GM12878 (cell line): ENCODE measurements at regions not wholly inside any gene's neighbourhood (a gene's known extent, or its start where the extent isn't known, plus 50 kb on each side); places are given as distances from the start of the nearest gene placed in this dataset.

Experiments used
- ATAC-seq: fragments of 200-7000 bp; cut with Tn5 transposase; 3 replicates; pipeline ENCODE4 v1.9.1; 2020; ENCODE audit warnings: mild to moderate bottlenecking, moderate library complexity
- BruUV-seq: library from RNA; stranded (reverse); fragments of 400-500 nt; replicated peaks from 2 replicates; lab custom pipeline; 2021; lab: Mats Ljungman, UMichigan
- CTCF ChIA-PET: fragments of 300-600 bp; sonication (Branson Sonifier 250); formaldehyde crosslinking; extraction: SDS; loops from one replicate; lab custom pipeline; 2021; ENCODE audit warnings: inconsistent platforms; lab: Yijun Ruan, JAX
- POLR2A ChIA-PET: fragments of 350-600 bp; formaldehyde crosslinking; extraction: SDS; loops from one replicate; lab custom pipeline; 2021; ENCODE audit warnings: inconsistent platforms; lab: Charles Lee
- RAD21 ChIA-PET: fragments of 300-600 bp; sonication (Branson Sonifier 250); formaldehyde crosslinking; loops from one replicate; lab custom pipeline; 2023; ENCODE audit warnings: antibody characterized with exemption; ENCODE audit not compliant: unreplicated experiment; lab: Charles Lee
- SMC1A ChIA-PET: fragments of 300-600 bp; sonication (Branson Sonifier 250); formaldehyde crosslinking; loops from one replicate; lab custom pipeline; 2023; ENCODE audit not compliant: unreplicated experiment, uncharacterized antibody; lab: Charles Lee
- DNase-seq: peaks from one replicate; pipeline ENCODE4 v3.0.0-alpha.2; 2011; ENCODE audit warnings: low read depth, low spot score
- FAIRE-seq: peaks from 3 replicates; lab custom pipeline; 2011; peaks lifted over from hg19 to GRCh38; lab: Jason Lieb, UNC
- H2AFZ ChIP-seq: 2 replicates; pipeline ENCODE4 v1.6.0; 2011; ENCODE audit warnings: low read depth, low read length, control low read depth; ENCODE audit not compliant: control insufficient read depth
- H3K27ac ChIP-seq: 2 replicates; pipeline ENCODE4 v1.5.1; 2011; ENCODE audit warnings: control low read depth; ENCODE audit not compliant: control insufficient read depth, insufficient read depth
- H3K27me3 ChIP-seq, 2 experiments: replicated peaks in 1 of 2; 2 replicates each; pipeline versions ENCODE4 v1.6.0 to v1.6.1; 2011; ENCODE audit warnings: low read length in 1 of 2; ENCODE audit not compliant: control insufficient read depth in 2 of 2, insufficient read depth in 2 of 2
- H3K36me3 ChIP-seq, 2 experiments: 2 replicates each; pipeline ENCODE4 v1.5.1; 2011; ENCODE audit warnings: low read length in 1 of 2; ENCODE audit not compliant: control insufficient read depth in 2 of 2, insufficient read depth in 2 of 2
- H3K4me1 ChIP-seq: 2 replicates; pipeline ENCODE4 v1.6.1; 2011; ENCODE audit warnings: mild to moderate bottlenecking, low read length, moderate library complexity, mixed read lengths; ENCODE audit not compliant: control insufficient read depth, insufficient read depth
- H3K4me2 ChIP-seq: 2 replicates; pipeline ENCODE4 v1.6.0; 2011; ENCODE audit warnings: control low read depth; ENCODE audit not compliant: control insufficient read depth, insufficient read depth
- H3K4me3 ChIP-seq: fragments of 200-600 bp; sonication (generic); 2 replicates; pipeline ENCODE4 v1.5.1; 2016
- H3K79me2 ChIP-seq: 2 replicates; pipeline ENCODE4 v1.6.0; 2011; ENCODE audit warnings: low read length; ENCODE audit not compliant: control insufficient read depth, insufficient read depth
- H3K9ac ChIP-seq: 2 replicates; pipeline ENCODE4 v1.8.0; 2011; ENCODE audit warnings: low read length, control low read depth, mixed read lengths; ENCODE audit not compliant: control insufficient read depth, insufficient read depth
- H3K9me3 ChIP-seq: replicated peaks from 3 replicates; pipeline ENCODE4 v1.5.1; 2011; ENCODE audit warnings: mild to moderate bottlenecking, low read length; ENCODE audit not compliant: control insufficient read depth, insufficient read depth
- H4K20me1 ChIP-seq: 2 replicates; pipeline ENCODE4 v1.6.0; 2011; ENCODE audit not compliant: control insufficient read depth, insufficient read depth
- ATF7 ChIP-seq: fragments of 450-650 bp; IDR thresholded peaks from 2 replicates; pipeline ENCODE4 v1.6.1; 2016; ENCODE audit warnings: low read depth, mild to moderate bottlenecking
- BCL11A ChIP-seq: IDR thresholded peaks from 2 replicates; pipeline ENCODE4 v1.6.1; 2011; ENCODE audit warnings: low read depth, low read length
- BCLAF1 ChIP-seq: fragments of 450-650 bp; IDR thresholded peaks from 2 replicates; pipeline ENCODE4 v1.6.1; 2017; ENCODE audit warnings: antibody characterized with exemption, mild to moderate bottlenecking, moderate library complexity
- BMI1 ChIP-seq: fragments of 450-650 bp; IDR thresholded peaks from 2 replicates; pipeline ENCODE4 v1.6.1; 2016; ENCODE audit warnings: mild to moderate bottlenecking, moderate library complexity, borderline replicate concordance
- CBX5 ChIP-seq: sonication (generic); IDR thresholded peaks from 2 replicates; pipeline ENCODE4 v1.6.1; 2016; ENCODE audit warnings: low read depth, moderate library complexity, mild to moderate bottlenecking, inconsistent platforms
- CHD1 ChIP-seq: IDR thresholded peaks from 2 replicates; pipeline ENCODE4 v1.6.1; 2012; ENCODE audit warnings: low read depth, low read length, improper control_type of control experiment
- EP300 ChIP-seq, 2 experiments: fragments of 150-350 bp in 1 of 2; IDR thresholded peaks; 2 replicates each; pipeline ENCODE4 v1.6.1; 2011 to 2012; ENCODE audit warnings: low read depth in 2 of 2, low read length in 2 of 2, borderline replicate concordance in 1 of 2, improper control_type of control experiment in 1 of 2, inconsistent platforms in 1 of 2; ENCODE audit not compliant: control insufficient read depth in 1 of 2
- ETV6 ChIP-seq, 2 experiments: fragments of 450-650 bp in 1 of 2; IDR thresholded peaks in 1 of 2; conservative IDR thresholded peaks in 1 of 2; 2 replicates each; pipeline ENCODE4 v1.6.1; 2014; ENCODE audit warnings: antibody characterized with exemption in 1 of 2, borderline replicate concordance in 1 of 2, low read depth in 1 of 2, mild to moderate bottlenecking in 1 of 2, moderate library complexity in 1 of 2
- GABPA ChIP-seq: IDR thresholded peaks from 2 replicates; pipeline ENCODE4 v1.6.1; 2014; ENCODE audit warnings: antibody characterized with exemption, low read depth, mild to moderate bottlenecking, inconsistent platforms
- GATAD2B ChIP-seq: fragments of 450-650 bp; conservative IDR thresholded peaks from 2 replicates; pipeline ENCODE4 v1.6.1; 2017; ENCODE audit warnings: low read depth, mild to moderate bottlenecking, moderate library complexity
- IKZF1 ChIP-seq: fragments of 450-650 bp; conservative IDR thresholded peaks from 2 replicates; pipeline ENCODE4 v1.6.1; 2017; ENCODE audit warnings: antibody characterized with exemption, mild to moderate bottlenecking
- MEF2A ChIP-seq: IDR thresholded peaks from 2 replicates; pipeline ENCODE4 v1.6.1; 2011; ENCODE audit warnings: low read depth, mild to moderate bottlenecking, low read length, moderate library complexity; ENCODE audit not compliant: insufficient read depth
- NKRF ChIP-seq: fragments of 450-650 bp; conservative IDR thresholded peaks from 2 replicates; pipeline ENCODE4 v1.6.1; 2017; ENCODE audit warnings: mild to moderate bottlenecking, moderate library complexity
- POLR2AphosphoS2 ChIP-seq: IDR thresholded peaks from 2 replicates; pipeline ENCODE4 v1.6.1; 2011; ENCODE audit warnings: low read depth, mild to moderate bottlenecking, low read length, improper control_type of control experiment, moderate library complexity
- ZNF384 ChIP-seq: IDR thresholded peaks from 2 replicates; pipeline ENCODE4 v1.6.1; 2012; ENCODE audit warnings: low read depth, mild to moderate bottlenecking, low read length, improper control_type of control experiment, borderline replicate concordance
- in situ Hi-C: fragments of 300-500 bp; cut with MboI; formaldehyde crosslinking; loops from 9 replicates; pipeline ENCODE4 v1.14.3; 2018; ENCODE audit warnings: mixed read lengths
- intact Hi-C: fragments of 100-400 bp; cut with micrococcal nuclease; formaldehyde crosslinking; loops from one replicate; pipeline ENCODE4 v1.14.2; 2022; ENCODE audit not compliant: unreplicated experiment
- TF ChIP-seq, protein P1 (sequence below): IDR thresholded peaks from 2 replicates; pipeline ENCODE4 v1.6.1; 2011; ENCODE audit warnings: low read depth, low read length, improper control_type of control experiment, borderline replicate concordance

- ATAC-seq = peak; percentile 96
- CTCF ChIA-PET = interaction anchor here (1.0 kb wide), 1 partner anchor 39 kb away, joined by 3 read pairs; no protein-coding TSS in a partner anchor
- peak; percentile 66 for DNase-seq
- Histone ChIP-seq H3K9ac (no peak overlapping the region), H3K36me3 (no peaks in the 10 kb centered on the region), H3K4me1 (peaks cover 12% of the 10 kb centered on the region; the same call in 1 of the 2 replicates), H4K20me1 (no peaks in the 10 kb centered on the region), H3K79me2 (no peaks in the 10 kb centered on the region), H3K27me3 (no peaks in the 10 kb centered on the region), H3K9me3 (no peaks in the 10 kb centered on the region; the same call in 2 of the 3 replicates), H3K4me2 (peak overlapping the region; percentile 63), H3K27ac (peak overlapping the region; percentile 68), H2AFZ (no peak overlapping the region; the same call in 1 of the 2 replicates), H3K4me3 (no peak overlapping the region)
- SMC1A ChIA-PET = interaction anchor here (0.9 to 2.0 kb wide), 10 partner anchors 16 to 47 kb away, joined by 3 to 10 read pairs (median 4); no protein-coding TSS in a partner anchor
- POLR2A ChIA-PET = interaction anchor here (0.7 to 0.8 kb wide), 4 partner anchors 29 to 352 kb away, joined by 3 to 5 read pairs (median 4); no protein-coding TSS in a partner anchor
- no TSS peak for BruUV-seq
- intact Hi-C loops (loop anchor here (2.0 kb wide), 1 partner anchor 43 kb away; no protein-coding TSS in a partner anchor), in situ Hi-C loops (no loop called here)
- FAIRE-seq = peak; percentile 70
- RAD21 ChIA-PET = interaction anchor here (0.7 to 5.7 kb wide), 8 partner anchors 23 to 550 kb away, joined by 3 to 26 read pairs (median 6); no protein-coding TSS in a partner anchor
- TF ChIP-seq ETV6 (conservative IDR thresholded peaks at IDR 0.05 in 1 of 2, IDR thresholded peaks at IDR 0.05 in 1 of 2; ENCODE audit: borderline replicate concordance in 1 of 2, low read depth in 1 of 2) = peak in 1 of 2 experiments; percentile 41; a peak in 1 of 4 replicates
- TF ChIP-seq EP300 (IDR thresholded peaks at IDR 0.05; ENCODE audit: borderline replicate concordance in 1 of 2, control insufficient read depth in 1 of 2, low read depth in 2 of 2, low read length in 2 of 2) = peak; percentile 50 to 54; a peak in 1 of 4 replicates
- no peak for TF ChIP-seq GABPA
- no peak for TF ChIP-seq BCLAF1
- TF ChIP-seq CHD1 = no peak
- TF ChIP-seq MEF2A = peak; percentile 21; the same call in 1 of the 2 replicates
- peak; percentile 6 for TF ChIP-seq ATF7
- TF ChIP-seq IKZF1 = peak; percentile 46
- TF ChIP-seq BMI1 = 0 out of 2 replicates have a peak, but pooled peaks have one; percentile 24
- TF ChIP-seq, protein P1, sequence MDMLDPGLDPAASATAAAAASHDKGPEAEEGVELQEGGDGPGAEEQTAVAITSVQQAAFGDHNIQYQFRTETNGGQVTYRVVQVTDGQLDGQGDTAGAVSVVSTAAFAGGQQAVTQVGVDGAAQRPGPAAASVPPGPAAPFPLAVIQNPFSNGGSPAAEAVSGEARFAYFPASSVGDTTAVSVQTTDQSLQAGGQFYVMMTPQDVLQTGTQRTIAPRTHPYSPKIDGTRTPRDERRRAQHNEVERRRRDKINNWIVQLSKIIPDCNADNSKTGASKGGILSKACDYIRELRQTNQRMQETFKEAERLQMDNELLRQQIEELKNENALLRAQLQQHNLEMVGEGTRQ = no peak
- TF ChIP-seq GATAD2B = 0 out of 2 replicates have a peak, but pooled peaks have one; percentile 33
- TF ChIP-seq POLR2AphosphoS2 = no peak
- peak; percentile 96 for TF ChIP-seq ZNF384
- 0 out of 2 replicates have a peak, but pooled peaks have one; percentile 22 for TF ChIP-seq BCL11A
- TF ChIP-seq NKRF = no peak
- peak; percentile 92 for TF ChIP-seq CBX5
These were observed 108.9 kb upstream of the ITGA4 start for GRCh38 chr2:181348107-181348837.
